ENCODE measurements at regions not wholly inside any gene's neighbourhood (a gene's known extent, or its start where the extent isn't known, plus 50 kb on each side); places are given as distances from the start of the nearest gene placed in this dataset.

DNA sequence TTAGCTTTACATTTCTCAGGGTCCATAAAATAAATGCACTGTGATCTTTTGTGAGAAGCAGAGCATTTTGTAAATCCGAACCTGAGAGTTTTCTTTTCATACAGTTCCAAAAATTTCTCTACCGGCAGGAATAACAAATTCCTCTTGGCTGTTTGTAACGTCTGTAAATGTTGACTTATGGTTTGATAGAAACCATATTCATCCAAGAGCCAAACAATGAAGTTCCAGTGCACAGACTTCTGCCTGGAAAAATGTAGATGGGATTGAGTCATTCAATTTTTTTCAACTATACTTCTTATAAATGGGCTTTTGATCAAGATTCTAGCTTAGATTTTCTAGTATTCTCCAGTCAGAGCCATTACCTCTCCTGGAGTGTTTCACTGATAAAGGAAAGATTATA is 530.6 kb downstream of the TFEC start:
- Mint-ChIP-seq H3K27ac (no peak overlapping the region), H3K36me3 (no peaks in the 10 kb centered on the region), H3K27me3 (ENCODE audit: insufficient read depth, low read depth) (no peaks in the 10 kb centered on the region), H3K9me3 (no peaks in the 10 kb centered on the region), H3K4me3 (no peak overlapping the region), H3K4me1 (peaks cover 10% of the 10 kb centered on the region)
- H3K27ac ChIP-seq = no peak overlapping the region
- no peaks in the 10 kb centered on the region for H3K9me3 ChIP-seq (ENCODE audit: low read depth)
- TF ChIP-seq EZH2 (IDR thresholded peaks at IDR 0.05) (no peak), EZH2phosphoT487 (IDR thresholded peaks at IDR 0.05) (no peak)
- TF ChIP-seq, protein P1, sequence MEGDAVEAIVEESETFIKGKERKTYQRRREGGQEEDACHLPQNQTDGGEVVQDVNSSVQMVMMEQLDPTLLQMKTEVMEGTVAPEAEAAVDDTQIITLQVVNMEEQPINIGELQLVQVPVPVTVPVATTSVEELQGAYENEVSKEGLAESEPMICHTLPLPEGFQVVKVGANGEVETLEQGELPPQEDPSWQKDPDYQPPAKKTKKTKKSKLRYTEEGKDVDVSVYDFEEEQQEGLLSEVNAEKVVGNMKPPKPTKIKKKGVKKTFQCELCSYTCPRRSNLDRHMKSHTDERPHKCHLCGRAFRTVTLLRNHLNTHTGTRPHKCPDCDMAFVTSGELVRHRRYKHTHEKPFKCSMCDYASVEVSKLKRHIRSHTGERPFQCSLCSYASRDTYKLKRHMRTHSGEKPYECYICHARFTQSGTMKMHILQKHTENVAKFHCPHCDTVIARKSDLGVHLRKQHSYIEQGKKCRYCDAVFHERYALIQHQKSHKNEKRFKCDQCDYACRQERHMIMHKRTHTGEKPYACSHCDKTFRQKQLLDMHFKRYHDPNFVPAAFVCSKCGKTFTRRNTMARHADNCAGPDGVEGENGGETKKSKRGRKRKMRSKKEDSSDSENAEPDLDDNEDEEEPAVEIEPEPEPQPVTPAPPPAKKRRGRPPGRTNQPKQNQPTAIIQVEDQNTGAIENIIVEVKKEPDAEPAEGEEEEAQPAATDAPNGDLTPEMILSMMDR (IDR thresholded peaks at IDR 0.05) = no peak
- H3K4me1 ChIP-seq = no peaks in the 10 kb centered on the region
- H2AFZ ChIP-seq (replicated peaks) = no peak overlapping the region
- H4K20me1 ChIP-seq (ENCODE audit: low read depth) = no peaks in the 10 kb centered on the region
- H3K9ac ChIP-seq = no peak overlapping the region
- no peak for DNase-seq (ENCODE audit: low spot score)
- H3F3A ChIP-seq (ENCODE audit: low read depth) = no peaks in the 10 kb centered on the region
- no peaks in the 10 kb centered on the region for H3K27me3 ChIP-seq
- H3K4me3 ChIP-seq = no peak overlapping the region
- no peaks in the 10 kb centered on the region for H3K79me2 ChIP-seq (ENCODE audit: low read depth)
- H3K36me3 ChIP-seq = no peaks in the 10 kb centered on the region
- no peak overlapping the region for H3K4me2 ChIP-seq

DNA sequence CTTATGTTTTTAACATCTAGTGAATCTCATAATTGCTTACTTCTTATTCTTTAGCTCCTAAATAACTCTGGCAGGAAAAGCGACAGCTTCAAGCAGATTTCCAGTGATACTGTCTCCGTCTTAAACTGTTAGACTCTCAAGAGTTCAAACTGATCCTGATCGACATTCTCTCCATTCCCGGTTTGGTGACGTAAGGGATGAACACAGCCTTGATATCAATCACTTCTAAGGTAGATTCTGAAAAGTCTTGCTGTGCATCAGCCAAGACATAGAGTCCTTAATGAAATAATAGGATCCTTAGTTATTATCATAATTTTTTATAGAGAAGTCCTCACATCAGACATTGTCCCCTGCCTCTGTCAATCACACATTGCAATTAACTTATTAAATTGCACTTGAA is 534.6 kb downstream of the TFEC start:
- TF ChIP-seq, protein P1 (IDR thresholded peaks at IDR 0.05) = no peak
- TF ChIP-seq EZH2phosphoT487 (IDR thresholded peaks at IDR 0.05) (no peak), EZH2 (IDR thresholded peaks at IDR 0.05) (no peak)
- no peak overlapping the region for H3K4me3 ChIP-seq
- H3K4me3 Mint-ChIP-seq = no peak overlapping the region
- no peaks in the 10 kb centered on the region for H3K36me3 Mint-ChIP-seq
- no peaks in the 10 kb centered on the region for H4K20me1 ChIP-seq (ENCODE audit: low read depth)
- H3K27me3 Mint-ChIP-seq (ENCODE audit: insufficient read depth, low read depth) = no peaks in the 10 kb centered on the region
- no peak overlapping the region for H3K9ac ChIP-seq
- H2AFZ ChIP-seq (replicated peaks) = no peak overlapping the region
- H3K9me3 Mint-ChIP-seq = no peaks in the 10 kb centered on the region
- H3K36me3 ChIP-seq = no peaks in the 10 kb centered on the region
- no peaks in the 10 kb centered on the region for H3K27me3 ChIP-seq
- no peaks in the 10 kb centered on the region for H3K9me3 ChIP-seq (ENCODE audit: low read depth)
- no peak overlapping the region for H3K27ac ChIP-seq
- H3K4me2 ChIP-seq = no peak overlapping the region
- no peak for DNase-seq (ENCODE audit: low spot score)
- no peaks in the 10 kb centered on the region for H3K4me1 ChIP-seq
- H3F3A ChIP-seq (ENCODE audit: low read depth) = no peaks in the 10 kb centered on the region
- H3K27ac Mint-ChIP-seq = no peak overlapping the region
- H3K79me2 ChIP-seq (ENCODE audit: low read depth) = no peaks in the 10 kb centered on the region
- H3K4me1 Mint-ChIP-seq = peaks cover 20% of the 10 kb centered on the region

DNA sequence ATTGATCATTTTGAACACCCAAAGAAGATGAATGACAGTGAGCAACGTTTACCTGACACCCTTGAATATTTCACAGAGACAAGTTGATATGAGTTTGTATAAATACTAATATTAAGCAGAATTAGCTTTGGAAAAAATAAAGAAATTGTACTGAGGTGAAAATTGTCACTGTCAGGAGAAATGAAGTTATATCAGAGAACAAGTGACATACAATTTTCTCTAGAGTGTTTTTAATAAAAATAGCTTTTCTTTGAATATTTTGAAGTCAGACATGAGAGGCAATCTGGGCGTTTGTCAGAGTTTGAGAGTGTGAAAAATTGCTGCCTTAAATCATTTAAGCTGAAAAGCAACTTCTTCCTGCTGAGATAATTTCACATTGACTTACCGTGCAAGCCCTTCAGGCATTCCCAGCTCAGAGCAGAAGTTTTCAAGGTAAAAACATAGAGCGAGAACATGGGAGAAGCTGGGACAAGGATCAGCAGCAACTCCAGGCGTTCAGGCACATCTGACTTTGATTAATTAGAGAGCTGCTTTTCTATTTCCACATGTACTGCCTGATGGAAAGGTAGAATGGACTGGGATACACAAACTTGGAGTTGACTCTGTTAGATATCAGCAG is 535.9 kb downstream of the TFEC start:
- no peak for DNase-seq (ENCODE audit: low spot score)
- Histone ChIP-seq H3F3A (ENCODE audit: low read depth) (no peaks in the 10 kb centered on the region), H3K4me3 (no peak overlapping the region), H3K4me2 (no peak overlapping the region), H3K9ac (no peak overlapping the region), H3K9me3 (ENCODE audit: low read depth) (no peaks in the 10 kb centered on the region), H3K79me2 (ENCODE audit: low read depth) (no peaks in the 10 kb centered on the region), H3K36me3 (no peaks in the 10 kb centered on the region), H3K4me1 (no peaks in the 10 kb centered on the region), H4K20me1 (ENCODE audit: low read depth) (no peaks in the 10 kb centered on the region), H2AFZ (replicated peaks) (no peak overlapping the region), H3K27me3 (no peaks in the 10 kb centered on the region), H3K27ac (no peak overlapping the region)
- H3K27me3 Mint-ChIP-seq (ENCODE audit: insufficient read depth, low read depth) = no peaks in the 10 kb centered on the region
- no peak overlapping the region for H3K27ac Mint-ChIP-seq
- H3K4me1 Mint-ChIP-seq = peaks cover 20% of the 10 kb centered on the region
- no peak overlapping the region for H3K4me3 Mint-ChIP-seq
- no peaks in the 10 kb centered on the region for H3K9me3 Mint-ChIP-seq
- TF ChIP-seq, protein P1 (IDR thresholded peaks at IDR 0.05) = no peak
- no peak for TF ChIP-seq EZH2 (IDR thresholded peaks at IDR 0.05)
- no peak for TF ChIP-seq EZH2phosphoT487 (IDR thresholded peaks at IDR 0.05)
- H3K36me3 Mint-ChIP-seq = no peaks in the 10 kb centered on the region
